NT2/D1 (cell line): ENCODE measurements at regions not wholly inside any gene's neighbourhood (a gene's known extent, or its start where the extent isn't known, plus 50 kb on each side); places are given as distances from the start of the nearest gene placed in this dataset.

Experiments
- DNase-seq: peaks from one replicate; pipeline ENCODE4 v3.0.0-alpha.2; 2011; ENCODE audit warnings: low read depth, low spot score
- H3K27me3 ChIP-seq: 2 replicates; pipeline ENCODE4 v1.6.0; 2011; ENCODE audit warnings: mild to moderate bottlenecking; ENCODE audit not compliant: insufficient read length, insufficient read depth
- H3K36me3 ChIP-seq: 2 replicates; pipeline ENCODE4 v1.6.1; 2011; ENCODE audit warnings: mild to moderate bottlenecking, low read length, mixed read lengths; ENCODE audit not compliant: insufficient read depth, insufficient read length
- H3K4me1 ChIP-seq: 2 replicates; pipeline ENCODE4 v1.5.1; 2011; ENCODE audit not compliant: insufficient read depth, insufficient read length
- H3K4me3 ChIP-seq: 2 replicates; pipeline ENCODE4 v1.5.1; 2011; ENCODE audit warnings: low read depth; ENCODE audit not compliant: insufficient read length
- H3K9ac ChIP-seq: 2 replicates; pipeline ENCODE4 v1.6.0; 2011; ENCODE audit warnings: low read depth; ENCODE audit not compliant: insufficient read length
- H3K9me3 ChIP-seq: 2 replicates; pipeline ENCODE4 v1.5.1; 2011; ENCODE audit warnings: mild to moderate bottlenecking, low read length; ENCODE audit not compliant: insufficient read depth
- SUZ12 ChIP-seq: IDR thresholded peaks from 2 replicates; pipeline ENCODE4 v1.6.1; 2011; ENCODE audit not compliant: insufficient read length, insufficient read depth; ENCODE audit errors: extremely low read depth
- YY1 ChIP-seq: IDR thresholded peaks from 2 replicates; pipeline ENCODE4 v1.6.1; 2011; ENCODE audit not compliant: insufficient read length, insufficient read depth
- ZNF274 ChIP-seq: IDR thresholded peaks from 2 replicates; pipeline ENCODE4 v1.6.1; 2011; ENCODE audit warnings: mild to moderate bottlenecking, low read depth, low read length

- Histone ChIP-seq H3K9me3 (no peaks in the 10 kb centered on the region), H3K4me3 (no peak overlapping the region), H3K4me1 (no peaks in the 10 kb centered on the region), H3K27me3 (no peaks in the 10 kb centered on the region), H3K36me3 (no peaks in the 10 kb centered on the region), H3K9ac (no peak overlapping the region)
- no peak for DNase-seq
- TF ChIP-seq ZNF274, result no peak
- no peak for TF ChIP-seq SUZ12
- TF ChIP-seq YY1, result no peak
Measured at GRCh38 chr6:66949191-66949661, 1242.2 kb upstream of the EYS start.

DNA sequence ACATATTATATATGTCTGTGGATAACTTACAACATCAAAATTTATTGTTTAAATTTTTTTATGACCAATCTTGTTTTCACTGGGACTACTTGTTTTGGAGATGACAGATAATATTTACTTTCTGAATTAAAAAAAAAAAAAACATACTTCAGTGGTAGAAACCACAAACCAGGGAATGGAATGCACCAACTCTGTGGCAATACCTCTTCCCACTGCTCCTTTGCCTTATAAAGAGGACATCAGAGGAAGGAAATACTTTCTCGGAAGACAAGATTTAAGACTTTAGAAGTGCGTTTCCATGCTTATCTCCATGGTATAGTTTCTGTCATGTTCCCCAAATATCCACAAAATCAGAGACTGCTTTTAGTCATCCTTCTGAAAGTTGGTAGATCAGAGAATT is 1241.1 kb upstream of the EYS start:
- H3K36me3 ChIP-seq, result no peaks in the 10 kb centered on the region
- DNase-seq, result no peak
- H3K4me3 ChIP-seq, result no peak overlapping the region
- H3K9me3 ChIP-seq, result no peaks in the 10 kb centered on the region
- H3K4me1 ChIP-seq, result no peaks in the 10 kb centered on the region
- H3K9ac ChIP-seq, result no peak overlapping the region
- H3K27me3 ChIP-seq, result no peaks in the 10 kb centered on the region
- TF ChIP-seq SUZ12, result no peak
- TF ChIP-seq ZNF274, result no peak
- no peak for TF ChIP-seq YY1

DNA sequence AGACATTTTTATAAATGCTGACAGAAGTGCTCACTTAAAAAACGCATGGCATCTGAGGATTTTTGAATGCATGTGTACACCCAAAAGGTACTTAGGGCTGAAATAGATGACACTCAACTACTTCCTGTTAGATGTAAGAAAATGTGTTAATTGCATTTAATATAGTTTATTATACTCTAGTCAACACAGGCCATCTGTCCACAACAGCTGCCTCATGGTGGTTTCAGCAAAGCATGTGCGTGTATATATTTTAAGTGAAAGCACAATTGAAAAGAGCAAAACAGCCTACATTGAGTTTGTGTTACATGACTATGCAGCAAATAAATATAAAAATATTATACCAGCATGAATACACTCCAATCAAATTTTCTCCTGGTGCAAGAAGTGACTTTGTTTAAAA is 1233.0 kb upstream of the EYS start:
- no peaks in the 10 kb centered on the region for H3K36me3 ChIP-seq
- no peaks in the 10 kb centered on the region for H3K4me1 ChIP-seq
- H3K4me3 ChIP-seq, result no peak overlapping the region
- H3K9ac ChIP-seq, result no peak overlapping the region
- no peaks in the 10 kb centered on the region; the same call in 1 of the 2 replicates for H3K9me3 ChIP-seq
- TF ChIP-seq YY1, result no peak
- no peak for TF ChIP-seq ZNF274
- TF ChIP-seq SUZ12, result no peak
- DNase-seq, result no peak
- H3K27me3 ChIP-seq, result no peaks in the 10 kb centered on the region

- H3K4me3 ChIP-seq, result no peak overlapping the region
- DNase-seq, result no peak
- no peaks in the 10 kb centered on the region for H3K27me3 ChIP-seq
- H3K9ac ChIP-seq, result no peak overlapping the region
- no peaks in the 10 kb centered on the region for H3K36me3 ChIP-seq
- no peaks in the 10 kb centered on the region; the same call in 1 of the 2 replicates for H3K9me3 ChIP-seq
- TF ChIP-seq ZNF274, result no peak
- no peaks in the 10 kb centered on the region for H3K4me1 ChIP-seq
Measured at GRCh38 chr6:66937180-66937579, 1230.2 kb upstream of the EYS start.

DNA sequence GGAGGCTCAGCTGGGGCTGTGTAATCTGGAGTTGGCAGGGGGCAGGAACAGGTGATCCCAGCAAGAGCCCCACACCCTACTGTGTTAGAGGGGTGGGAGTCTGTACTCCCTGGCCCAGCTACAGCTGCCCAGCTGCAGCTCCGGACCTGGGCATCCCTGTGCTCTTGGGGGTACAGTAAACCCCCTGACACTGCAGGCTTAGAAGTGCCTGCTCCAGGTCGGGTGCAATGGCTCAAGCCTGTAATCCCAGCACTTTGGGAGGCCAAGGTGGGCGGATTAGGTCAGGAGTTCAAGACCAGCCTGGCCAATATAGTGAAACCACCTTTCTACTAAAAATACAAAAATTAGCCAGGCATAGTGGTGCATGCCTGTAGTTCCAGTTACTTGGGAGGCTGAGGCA is 1228.6 kb upstream of the EYS start:
- Histone ChIP-seq H3K27me3 (no peaks in the 10 kb centered on the region), H3K4me3 (no peak overlapping the region), H3K36me3 (no peaks in the 10 kb centered on the region), H3K9me3 (no peaks in the 10 kb centered on the region; the same call in 1 of the 2 replicates), H3K9ac (no peak overlapping the region), H3K4me1 (no peaks in the 10 kb centered on the region)
- TF ChIP-seq YY1 (no peak), ZNF274 (no peak), SUZ12 (no peak)
- DNase-seq, result no peak

- Histone ChIP-seq H3K9me3 (no peaks in the 10 kb centered on the region; the same call in 1 of the 2 replicates), H3K27me3 (no peaks in the 10 kb centered on the region), H3K4me3 (no peak overlapping the region), H3K9ac (no peak overlapping the region), H3K36me3 (no peaks in the 10 kb centered on the region), H3K4me1 (no peaks in the 10 kb centered on the region)
- TF ChIP-seq ZNF274 (no peak), YY1 (no peak), SUZ12 (no peak)
- no peak for DNase-seq
Measured at GRCh38 chr6:66931787-66932186, 1224.8 kb upstream of the EYS start.

GRCh38 chr6:66930559-66931290 is 1223.7 kb upstream of the EYS start:
- Histone ChIP-seq H3K4me1 (no peaks in the 10 kb centered on the region), H3K9me3 (peaks cover 9% of the 10 kb centered on the region), H3K27me3 (no peaks in the 10 kb centered on the region), H3K36me3 (no peaks in the 10 kb centered on the region), H3K4me3 (no peak overlapping the region), H3K9ac (no peak overlapping the region)
- no peak for DNase-seq
- TF ChIP-seq YY1, result no peak
- no peak for TF ChIP-seq ZNF274
- TF ChIP-seq SUZ12, result no peak

DNA sequence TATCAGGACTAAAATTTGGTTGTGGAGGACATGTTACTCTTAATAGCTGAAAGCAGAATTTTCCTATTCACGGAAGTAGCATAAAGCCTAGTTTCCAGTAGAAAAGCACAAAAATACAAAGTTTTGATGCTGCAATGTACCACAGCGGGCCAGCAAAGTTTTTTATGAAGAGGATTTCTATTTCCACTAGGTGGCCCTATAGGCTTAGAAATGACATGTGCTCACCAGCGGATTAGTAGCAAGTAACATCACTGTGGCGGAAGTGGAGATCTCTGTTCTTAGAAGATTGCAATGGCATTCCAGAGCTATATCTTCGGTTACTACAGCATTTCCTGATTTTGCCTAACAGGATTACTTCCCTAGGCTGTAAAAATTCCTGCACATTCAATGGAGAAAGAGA is 1219.0 kb upstream of the EYS start:
- TF ChIP-seq YY1 (no peak), SUZ12 (no peak)
- Histone ChIP-seq H3K36me3 (no peaks in the 10 kb centered on the region), H3K9me3 (peaks cover 21% of the 10 kb centered on the region), H3K4me1 (no peaks in the 10 kb centered on the region), H3K4me3 (no peak overlapping the region), H3K9ac (no peak overlapping the region), H3K27me3 (no peaks in the 10 kb centered on the region)
- DNase-seq, result peak; percentile 3
